ENCODE measurements at regions not wholly inside any gene's neighbourhood (a gene's known extent, or its start where the extent isn't known, plus 50 kb on each side); places are given as distances from the start of the nearest gene placed in this dataset.
A peak's percentile ranks its signal among the peaks of the same experiment; 100 is the strongest.

DNA sequence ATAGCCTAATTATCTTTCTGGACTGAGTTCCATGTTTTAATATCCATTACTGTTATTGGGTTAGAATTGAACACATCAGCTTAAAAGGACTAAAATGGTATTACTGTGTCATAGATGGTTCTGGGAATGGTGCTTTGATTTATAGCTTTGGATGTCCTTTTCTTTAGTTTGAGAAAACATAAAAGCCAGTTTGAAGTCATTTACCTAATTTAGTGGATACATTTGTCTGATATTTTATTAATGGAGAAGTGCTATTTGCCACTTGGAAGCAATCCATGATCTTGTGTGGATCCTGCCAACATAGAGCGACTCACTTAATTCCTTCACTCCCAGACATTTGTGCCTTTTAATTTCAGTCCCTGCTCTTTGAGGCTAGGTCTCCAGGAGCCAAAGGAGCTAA is 212.4 kb upstream of the PACRGL start:
- Histone ChIP-seq H3K9me3 (ENCODE audit: control insufficient read depth in 2 of 2, low read length in 2 of 2) (no peaks in the 10 kb centered on the region), H3K27ac (ENCODE audit: insufficient read depth, low read length, poor library complexity, severe bottlenecking) (no peak overlapping the region), H3K36me3 (ENCODE audit: control insufficient read depth, insufficient read depth, low read length) (no peaks in the 10 kb centered on the region), H3K4me1 (ENCODE audit: control insufficient read depth, insufficient read depth, low read length, poor library complexity, severe bottlenecking) (no peaks in the 10 kb centered on the region), H3K4me3 (ENCODE audit: low read depth, low read length) (no peak overlapping the region), H3K27me3 (ENCODE audit: control insufficient read depth, insufficient read depth, low read length) (no peaks in the 10 kb centered on the region)
- Mint-ChIP-seq H3K9me3 (peaks cover 0 to 9% (median 2%) of the 10 kb centered on the region in 7 donors), H3K27me3 (no peaks in the 10 kb centered on the region), H3K36me3 (no peaks in the 10 kb centered on the region), H3K4me3 (no peak overlapping the region), H3K4me1 (no peaks in the 10 kb centered on the region), H3K27ac (no peak overlapping the region)
- ATAC-seq (ENCODE audit: low read depth in 2 of 2) = no peak
- DNase-seq = no peak

DNA sequence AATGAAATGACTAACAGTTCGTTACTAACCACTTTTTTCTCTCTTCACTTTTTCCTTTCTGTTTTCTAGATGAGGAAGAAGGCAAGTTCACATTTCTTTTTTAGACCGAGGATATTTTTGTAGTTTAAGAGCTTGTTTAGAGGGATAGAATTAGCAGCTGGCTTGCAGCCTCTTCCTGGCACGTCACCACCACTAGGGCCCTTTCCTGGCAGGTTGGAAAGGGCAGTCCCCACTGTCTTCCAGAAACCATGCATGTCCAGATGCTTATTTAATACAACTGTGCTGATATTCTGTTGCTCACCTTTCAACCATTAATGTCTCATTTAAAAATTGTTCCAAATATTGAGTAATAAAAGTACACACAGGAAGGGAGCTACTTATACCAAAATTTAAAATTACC is 209.5 kb upstream of the PACRGL start:
- no peak overlapping the region for H3K27ac Mint-ChIP-seq
- Histone ChIP-seq H3K4me3 (ENCODE audit: low read depth, low read length) (no peak overlapping the region), H3K36me3 (ENCODE audit: control insufficient read depth, insufficient read depth, low read length) (no peaks in the 10 kb centered on the region), H3K27me3 (ENCODE audit: control insufficient read depth, insufficient read depth, low read length) (no peaks in the 10 kb centered on the region), H3K4me1 (ENCODE audit: control insufficient read depth, insufficient read depth, low read length, poor library complexity, severe bottlenecking) (no peaks in the 10 kb centered on the region), H3K9me3 (ENCODE audit: control insufficient read depth in 2 of 2, low read length in 2 of 2) (no peaks in the 10 kb centered on the region), H3K27ac (ENCODE audit: insufficient read depth, low read length, poor library complexity, severe bottlenecking) (no peak overlapping the region)
- H3K4me1 Mint-ChIP-seq = no peaks in the 10 kb centered on the region
- ATAC-seq (ENCODE audit: low read depth in 2 of 2) (no peak), DNase-seq (no peak)
- H3K4me3 Mint-ChIP-seq = no peak overlapping the region
- H3K36me3 Mint-ChIP-seq = no peaks in the 10 kb centered on the region
- H3K9me3 Mint-ChIP-seq = peaks cover 0 to 12% (median 4%) of the 10 kb centered on the region in 7 donors
- H3K27me3 Mint-ChIP-seq = no peaks in the 10 kb centered on the region

DNA sequence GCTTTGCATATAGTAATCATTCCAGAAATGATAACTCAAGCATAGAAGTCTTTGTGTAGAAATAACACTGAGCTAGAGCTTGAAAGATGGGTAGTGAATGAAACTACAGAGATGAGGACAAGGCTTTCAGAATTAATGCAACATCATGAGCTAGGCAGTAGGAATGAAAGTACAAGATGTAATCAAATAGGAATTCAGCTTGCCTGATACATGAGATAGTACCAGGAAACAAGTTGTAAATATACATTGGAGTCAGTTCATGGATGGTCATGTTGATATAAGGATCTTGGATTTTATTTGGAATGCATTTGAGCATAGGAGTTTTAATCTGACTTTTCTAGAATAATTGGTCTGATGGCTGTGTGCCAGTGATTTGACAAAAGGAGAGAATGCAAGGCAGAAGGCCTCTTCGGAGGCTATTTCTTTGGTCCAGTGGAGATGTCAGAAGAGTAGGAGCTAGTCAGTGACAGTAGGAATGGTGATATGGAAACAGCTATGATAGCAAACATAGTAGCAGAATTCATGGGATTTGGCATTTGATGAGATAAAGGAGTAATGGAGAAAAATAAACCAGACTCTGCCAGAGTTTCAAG is 206.4 kb upstream of the PACRGL start:
- Mint-ChIP-seq H3K36me3 (no peaks in the 10 kb centered on the region), H3K4me1 (no peaks in the 10 kb centered on the region), H3K27ac (peak overlapping the region in 1 of 3 donors; percentile 30), H3K9me3 (peaks cover 0 to 11% (median 4%) of the 10 kb centered on the region in 7 donors), H3K4me3 (no peak overlapping the region), H3K27me3 (no peaks in the 10 kb centered on the region)
- Histone ChIP-seq H3K4me1 (ENCODE audit: control insufficient read depth, insufficient read depth, low read length, poor library complexity, severe bottlenecking) (no peaks in the 10 kb centered on the region), H3K9me3 (ENCODE audit: control insufficient read depth in 2 of 2, low read length in 2 of 2) (no peaks in the 10 kb centered on the region), H3K36me3 (ENCODE audit: control insufficient read depth, insufficient read depth, low read length) (no peaks in the 10 kb centered on the region), H3K27ac (ENCODE audit: insufficient read depth, low read length, poor library complexity, severe bottlenecking) (no peak overlapping the region), H3K4me3 (ENCODE audit: low read depth, low read length) (no peak overlapping the region), H3K27me3 (ENCODE audit: control insufficient read depth, insufficient read depth, low read length) (no peaks in the 10 kb centered on the region)
- DNase-seq (no peak), ATAC-seq (ENCODE audit: low read depth in 2 of 2) (no peak)

DNA sequence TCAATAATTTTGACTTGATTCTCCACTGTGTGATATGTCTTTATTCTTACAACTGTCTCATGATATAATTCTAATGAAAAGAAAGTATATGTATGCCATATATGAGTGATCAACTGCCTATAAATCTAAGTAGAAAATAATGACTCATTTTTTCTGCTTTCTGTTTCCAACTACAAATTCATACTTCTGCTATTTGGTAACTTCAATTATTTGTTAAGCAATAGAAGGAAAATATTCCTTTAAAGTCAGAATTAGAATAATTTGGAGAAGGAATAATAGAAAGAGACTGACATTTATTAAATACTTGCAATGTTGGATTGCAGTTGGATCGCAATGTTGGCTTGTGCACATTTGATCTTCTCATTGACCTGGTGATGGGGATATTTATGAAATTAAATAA is 204.2 kb upstream of the PACRGL start:
- ATAC-seq (ENCODE audit: low read depth in 2 of 2) = no peak
- Histone ChIP-seq H3K9me3 (ENCODE audit: control insufficient read depth in 2 of 2, low read length in 2 of 2) (no peaks in the 10 kb centered on the region), H3K27me3 (ENCODE audit: control insufficient read depth, insufficient read depth, low read length) (no peaks in the 10 kb centered on the region), H3K36me3 (ENCODE audit: control insufficient read depth, insufficient read depth, low read length) (no peaks in the 10 kb centered on the region), H3K27ac (ENCODE audit: insufficient read depth, low read length, poor library complexity, severe bottlenecking) (no peak overlapping the region), H3K4me3 (ENCODE audit: low read depth, low read length) (no peak overlapping the region), H3K4me1 (ENCODE audit: control insufficient read depth, insufficient read depth, low read length, poor library complexity, severe bottlenecking) (no peaks in the 10 kb centered on the region)
- H3K36me3 Mint-ChIP-seq = no peaks in the 10 kb centered on the region
- no peak for DNase-seq
- no peaks in the 10 kb centered on the region for H3K4me1 Mint-ChIP-seq
- H3K27ac Mint-ChIP-seq = no peak overlapping the region
- H3K27me3 Mint-ChIP-seq = no peaks in the 10 kb centered on the region
- H3K4me3 Mint-ChIP-seq = no peak overlapping the region
- peaks cover 0 to 6% (median 3%) of the 10 kb centered on the region in 7 donors for H3K9me3 Mint-ChIP-seq

DNA sequence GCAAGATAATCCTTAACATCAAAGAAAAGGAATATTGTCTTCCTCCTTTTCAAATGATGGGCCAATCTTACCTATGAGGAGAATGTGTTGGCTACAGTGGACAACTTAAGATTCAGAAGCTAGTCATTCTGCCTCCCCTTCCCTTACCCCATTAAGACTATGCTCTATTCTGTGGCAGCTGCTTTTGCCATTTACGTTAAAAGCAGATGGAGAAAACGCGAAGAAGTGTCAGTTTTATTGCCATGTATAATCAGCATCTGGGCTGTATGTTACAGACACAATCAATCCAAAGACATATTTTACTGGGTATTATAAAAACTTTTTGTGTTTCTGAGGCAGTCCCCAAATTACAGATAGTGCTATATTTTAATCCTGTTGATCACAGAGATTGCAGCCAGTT is 196.1 kb upstream of the PACRGL start:
- H3K27me3 ChIP-seq (ENCODE audit: control insufficient read depth, insufficient read depth, low read length) = no peaks in the 10 kb centered on the region
- Mint-ChIP-seq H3K4me1 (no peaks in the 10 kb centered on the region), H3K27me3 (no peaks in the 10 kb centered on the region), H3K27ac (no peak overlapping the region), H3K36me3 (no peaks in the 10 kb centered on the region), H3K9me3 (peaks cover 0 to 2% (median 0%) of the 10 kb centered on the region in 7 donors), H3K4me3 (no peak overlapping the region)
- no peaks in the 10 kb centered on the region for H3K36me3 ChIP-seq (ENCODE audit: control insufficient read depth, insufficient read depth, low read length)
- H3K27ac ChIP-seq (ENCODE audit: insufficient read depth, low read length, poor library complexity, severe bottlenecking) = no peak overlapping the region
- no peaks in the 10 kb centered on the region for H3K9me3 ChIP-seq (ENCODE audit: control insufficient read depth in 2 of 2, low read length in 2 of 2)
- no peak overlapping the region for H3K4me3 ChIP-seq (ENCODE audit: low read depth, low read length)
- no peak for ATAC-seq (ENCODE audit: low read depth in 2 of 2)
- no peaks in the 10 kb centered on the region for H3K4me1 ChIP-seq (ENCODE audit: control insufficient read depth, insufficient read depth, low read length, poor library complexity, severe bottlenecking)
- DNase-seq = no peak

DNA sequence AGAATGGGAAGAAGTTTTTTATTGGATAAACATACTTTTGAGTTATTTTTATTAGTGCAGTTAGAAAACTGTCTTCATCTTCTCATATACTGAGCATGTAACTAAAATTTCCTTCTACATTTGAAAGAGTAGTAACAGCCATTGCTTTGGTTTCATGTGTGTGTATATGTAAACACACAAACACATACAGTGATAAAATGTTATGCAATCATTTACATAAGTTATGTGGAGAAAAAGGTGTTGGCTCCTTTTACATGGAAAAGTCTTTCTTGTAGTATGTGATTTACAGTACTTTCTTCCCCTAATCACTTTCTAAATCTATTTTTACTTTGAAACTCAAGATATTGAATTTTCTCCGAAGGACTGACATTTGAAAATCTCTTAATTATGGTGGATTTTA is 194.3 kb upstream of the PACRGL start:
- H3K4me1 Mint-ChIP-seq = no peaks in the 10 kb centered on the region
- no peak overlapping the region for H3K27ac ChIP-seq (ENCODE audit: insufficient read depth, low read length, poor library complexity, severe bottlenecking)
- H3K9me3 Mint-ChIP-seq = peaks cover 0 to 2% (median 0%) of the 10 kb centered on the region in 7 donors
- no peaks in the 10 kb centered on the region for H3K36me3 Mint-ChIP-seq
- H3K9me3 ChIP-seq (ENCODE audit: control insufficient read depth in 2 of 2, low read length in 2 of 2) = no peaks in the 10 kb centered on the region
- ATAC-seq (ENCODE audit: low read depth in 2 of 2) (no peak), DNase-seq (no peak)
- no peaks in the 10 kb centered on the region for H3K36me3 ChIP-seq (ENCODE audit: control insufficient read depth, insufficient read depth, low read length)
- no peaks in the 10 kb centered on the region for H3K4me1 ChIP-seq (ENCODE audit: control insufficient read depth, insufficient read depth, low read length, poor library complexity, severe bottlenecking)
- no peaks in the 10 kb centered on the region for H3K27me3 Mint-ChIP-seq
- no peaks in the 10 kb centered on the region for H3K27me3 ChIP-seq (ENCODE audit: control insufficient read depth, insufficient read depth, low read length)
- H3K27ac Mint-ChIP-seq = no peak overlapping the region
- H3K4me3 Mint-ChIP-seq = no peak overlapping the region
- no peak overlapping the region for H3K4me3 ChIP-seq (ENCODE audit: low read depth, low read length)

DNA sequence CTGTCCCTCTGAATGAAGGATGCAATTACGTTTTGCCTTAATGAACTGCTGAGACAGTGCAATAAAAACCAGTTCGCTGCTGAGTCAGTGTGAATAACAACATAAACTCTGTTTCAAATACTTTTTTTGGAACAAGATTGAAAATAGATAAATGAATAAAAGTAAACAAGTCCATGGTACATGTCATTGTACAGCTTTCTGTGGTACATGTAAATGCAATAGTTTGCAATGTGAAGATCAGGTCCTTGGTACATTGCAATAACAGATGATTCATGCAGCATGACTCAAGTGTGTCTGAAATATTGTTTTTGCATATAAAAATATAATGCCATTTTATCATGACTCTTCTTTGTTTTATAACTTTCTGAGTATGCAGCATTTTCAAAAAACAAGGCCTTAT is 193.4 kb upstream of the PACRGL start:
- H3K36me3 ChIP-seq (ENCODE audit: control insufficient read depth, insufficient read depth, low read length) = no peaks in the 10 kb centered on the region
- no peak overlapping the region for H3K27ac ChIP-seq (ENCODE audit: insufficient read depth, low read length, poor library complexity, severe bottlenecking)
- DNase-seq = no peak
- no peak overlapping the region for H3K4me3 Mint-ChIP-seq
- H3K4me1 ChIP-seq (ENCODE audit: control insufficient read depth, insufficient read depth, low read length, poor library complexity, severe bottlenecking) = no peaks in the 10 kb centered on the region
- H3K4me3 ChIP-seq (ENCODE audit: low read depth, low read length) = no peak overlapping the region
- H3K27me3 Mint-ChIP-seq = no peaks in the 10 kb centered on the region
- no peak for ATAC-seq (ENCODE audit: low read depth in 2 of 2)
- no peak overlapping the region for H3K27ac Mint-ChIP-seq
- no peaks in the 10 kb centered on the region for H3K36me3 Mint-ChIP-seq
- H3K4me1 Mint-ChIP-seq = no peaks in the 10 kb centered on the region
- peaks cover 0 to 2% (median 0%) of the 10 kb centered on the region in 7 donors for H3K9me3 Mint-ChIP-seq
- no peaks in the 10 kb centered on the region for H3K9me3 ChIP-seq (ENCODE audit: control insufficient read depth in 2 of 2, low read length in 2 of 2)
- H3K27me3 ChIP-seq (ENCODE audit: control insufficient read depth, insufficient read depth, low read length) = no peaks in the 10 kb centered on the region

DNA sequence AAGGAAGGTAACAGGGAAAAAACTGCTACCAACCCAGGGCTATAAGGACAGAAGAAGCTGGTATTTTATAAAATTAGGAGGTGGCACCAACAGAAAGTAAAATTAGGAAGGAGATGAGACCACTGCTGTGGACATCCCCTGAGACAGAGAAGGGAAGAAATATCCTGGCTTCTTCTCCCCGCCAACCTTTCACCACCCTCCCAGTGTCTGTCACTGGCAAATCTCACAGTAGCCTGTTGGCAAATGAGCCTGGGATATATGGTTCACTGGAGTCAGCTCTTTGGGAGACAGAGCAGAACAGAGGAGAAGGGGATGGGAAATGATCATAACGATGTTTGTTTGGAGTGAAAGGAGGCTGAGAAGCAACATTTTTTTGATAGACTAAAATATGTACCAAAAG is 190.9 kb upstream of the PACRGL start:
- H3K36me3 ChIP-seq (ENCODE audit: control insufficient read depth, insufficient read depth, low read length) = no peaks in the 10 kb centered on the region
- Mint-ChIP-seq H3K4me3 (no peak overlapping the region), H3K9me3 (peaks cover 0 to 3% (median 0%) of the 10 kb centered on the region in 7 donors), H3K27me3 (no peaks in the 10 kb centered on the region), H3K36me3 (no peaks in the 10 kb centered on the region), H3K27ac (no peak overlapping the region), H3K4me1 (no peaks in the 10 kb centered on the region)
- no peaks in the 10 kb centered on the region for H3K4me1 ChIP-seq (ENCODE audit: control insufficient read depth, insufficient read depth, low read length, poor library complexity, severe bottlenecking)
- ATAC-seq (ENCODE audit: low read depth in 2 of 2) (no peak), DNase-seq (no peak)
- H3K27ac ChIP-seq (ENCODE audit: insufficient read depth, low read length, poor library complexity, severe bottlenecking) = no peak overlapping the region
- no peak overlapping the region for H3K4me3 ChIP-seq (ENCODE audit: low read depth, low read length)
- H3K27me3 ChIP-seq (ENCODE audit: control insufficient read depth, insufficient read depth, low read length) = no peaks in the 10 kb centered on the region
- no peaks in the 10 kb centered on the region for H3K9me3 ChIP-seq (ENCODE audit: control insufficient read depth in 2 of 2, low read length in 2 of 2)
